ENCODE measurements at regions not wholly inside any gene's neighbourhood (a gene's known extent, or its start where the extent isn't known, plus 50 kb on each side); places are given as distances from the start of the nearest gene placed in this dataset.
"Not testable (repeated sequence)": the region's sequence is repeated elsewhere in the genome, so short reads cannot be mapped to it uniquely, and the experiment has no call there.

DNA sequence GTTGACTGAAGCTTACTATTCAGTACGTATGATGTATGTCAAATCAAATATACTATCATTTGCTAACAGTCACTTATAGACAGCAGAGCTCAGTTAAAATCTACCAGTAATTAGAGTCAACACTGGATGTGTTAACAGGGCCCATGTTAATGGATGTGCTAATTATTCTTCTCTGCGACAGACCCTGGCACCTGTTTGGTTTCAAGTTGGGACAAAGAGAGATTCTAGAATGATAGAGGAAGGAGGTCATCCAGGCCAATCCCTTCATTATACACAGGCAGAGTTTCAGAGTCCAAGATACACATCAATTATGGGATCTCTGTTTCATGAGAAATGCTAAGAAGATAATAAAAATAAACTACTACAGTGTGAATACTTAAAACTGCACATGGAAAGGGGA is 615.0 kb downstream of the ZNF608 start:
- ATAC-seq, result no peak
- Mint-ChIP-seq H3K27me3 (no peaks in the 10 kb centered on the region), H3K4me3 (no peak overlapping the region), H3K4me1 (no peaks in the 10 kb centered on the region), H3K36me3 (ENCODE audit: low read depth) (no peaks in the 10 kb centered on the region), H3K27ac (no peak overlapping the region)
- no peaks in the 10 kb centered on the region for H3K9me3 ChIP-seq (ENCODE audit: control insufficient read depth, low read length, poor library complexity, severe bottlenecking)
- no peak for DNase-seq

DNA sequence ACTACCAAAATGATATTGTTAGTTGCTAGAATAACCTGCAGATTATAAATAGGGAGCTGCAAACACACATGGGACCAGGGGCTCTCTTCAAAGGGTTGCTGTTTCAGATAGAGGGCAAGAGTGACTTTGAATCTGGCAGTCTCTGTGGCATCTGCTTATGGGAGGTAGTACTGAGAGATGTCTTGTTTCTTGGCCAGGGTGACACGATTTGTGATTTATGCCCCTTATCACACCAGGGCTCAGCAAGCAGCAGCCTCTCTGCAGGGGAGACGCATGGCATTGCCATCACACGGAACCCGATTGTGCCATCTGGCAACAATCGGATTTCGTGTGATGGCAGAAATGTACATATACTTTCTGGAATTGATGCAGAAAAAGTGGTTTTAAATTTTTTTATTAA is 615.6 kb downstream of the ZNF608 start:
- no peaks in the 10 kb centered on the region for H3K36me3 Mint-ChIP-seq (ENCODE audit: low read depth)
- no peaks in the 10 kb centered on the region for H3K27me3 Mint-ChIP-seq
- no peak overlapping the region for H3K4me3 Mint-ChIP-seq
- H3K27ac Mint-ChIP-seq, result no peak overlapping the region
- ATAC-seq, result no peak
- no peak for DNase-seq
- H3K4me1 Mint-ChIP-seq, result no peaks in the 10 kb centered on the region
- no peaks in the 10 kb centered on the region for H3K9me3 ChIP-seq (ENCODE audit: control insufficient read depth, low read length, poor library complexity, severe bottlenecking)

DNA sequence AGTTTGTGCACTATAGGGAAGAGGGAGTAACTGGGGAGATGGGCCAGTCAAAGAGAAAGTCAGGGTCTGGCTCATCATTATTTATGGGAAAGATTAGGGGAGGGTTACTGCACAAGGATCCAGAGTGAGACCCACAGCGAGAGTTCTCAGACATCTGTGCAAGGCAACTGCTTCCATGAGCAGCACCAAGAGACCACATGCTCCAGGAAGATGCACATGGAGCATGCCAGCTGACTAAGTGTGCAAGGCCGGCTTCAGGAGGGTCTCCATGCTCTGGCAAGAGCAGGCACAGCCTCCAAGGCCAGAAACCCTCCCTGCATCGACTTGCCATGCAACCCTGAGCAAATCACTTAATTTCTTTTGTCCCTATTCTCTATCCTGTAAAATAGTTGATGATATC is 616.9 kb downstream of the CSNK1G3 start:
- no peaks in the 10 kb centered on the region for H3K4me1 Mint-ChIP-seq
- no peaks in the 10 kb centered on the region for H3K9me3 ChIP-seq (ENCODE audit: control insufficient read depth, low read length, poor library complexity, severe bottlenecking)
- DNase-seq (no peak), ATAC-seq (no peak)
- H3K4me3 Mint-ChIP-seq, result no peak overlapping the region
- H3K27me3 Mint-ChIP-seq, result no peaks in the 10 kb centered on the region
- H3K27ac Mint-ChIP-seq, result no peak overlapping the region
- H3K36me3 Mint-ChIP-seq (ENCODE audit: low read depth), result no peaks in the 10 kb centered on the region

DNA sequence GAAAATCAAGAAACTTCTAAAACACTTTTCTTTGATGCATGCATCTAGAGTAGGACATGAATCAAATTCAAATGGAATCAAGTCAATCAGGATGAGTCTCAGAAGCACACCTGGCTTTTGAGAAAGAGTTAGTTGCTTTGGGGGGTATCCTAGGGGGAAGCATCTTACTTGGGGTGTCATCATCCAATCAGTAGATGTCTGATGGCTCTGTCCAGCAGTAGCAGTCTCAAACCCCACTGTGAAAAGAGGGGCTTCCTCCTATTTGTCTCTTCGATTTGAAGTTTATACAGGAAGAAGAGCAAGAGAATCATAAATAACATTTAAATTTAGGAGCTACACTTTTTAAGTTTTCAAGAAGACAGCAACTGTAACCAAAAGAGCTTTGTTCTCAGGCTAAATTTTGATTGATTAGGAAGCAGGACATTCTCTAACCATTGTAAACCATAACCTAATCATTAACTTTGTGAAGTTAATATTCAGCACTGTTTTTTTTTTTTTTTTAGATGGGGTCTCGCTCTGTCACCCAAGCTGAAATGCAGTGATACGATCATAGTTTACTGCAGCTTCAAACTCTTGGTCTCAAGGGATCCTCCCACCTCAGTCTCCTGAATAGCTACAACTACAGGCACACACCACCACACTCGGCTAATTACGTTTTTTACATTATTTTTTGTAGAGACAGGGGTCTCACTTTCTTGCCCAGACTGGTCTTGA is 614.7 kb downstream of the CSNK1G3 start:
- Mint-ChIP-seq H3K36me3 (ENCODE audit: low read depth) (no peaks in the 10 kb centered on the region), H3K4me3 (no peak overlapping the region), H3K27ac (no peak overlapping the region), H3K27me3 (no peaks in the 10 kb centered on the region), H3K4me1 (no peaks in the 10 kb centered on the region)
- ATAC-seq (no peak), DNase-seq (no peak)
- H3K9me3 ChIP-seq (ENCODE audit: control insufficient read depth, low read length, poor library complexity, severe bottlenecking), result no peaks in the 10 kb centered on the region

DNA sequence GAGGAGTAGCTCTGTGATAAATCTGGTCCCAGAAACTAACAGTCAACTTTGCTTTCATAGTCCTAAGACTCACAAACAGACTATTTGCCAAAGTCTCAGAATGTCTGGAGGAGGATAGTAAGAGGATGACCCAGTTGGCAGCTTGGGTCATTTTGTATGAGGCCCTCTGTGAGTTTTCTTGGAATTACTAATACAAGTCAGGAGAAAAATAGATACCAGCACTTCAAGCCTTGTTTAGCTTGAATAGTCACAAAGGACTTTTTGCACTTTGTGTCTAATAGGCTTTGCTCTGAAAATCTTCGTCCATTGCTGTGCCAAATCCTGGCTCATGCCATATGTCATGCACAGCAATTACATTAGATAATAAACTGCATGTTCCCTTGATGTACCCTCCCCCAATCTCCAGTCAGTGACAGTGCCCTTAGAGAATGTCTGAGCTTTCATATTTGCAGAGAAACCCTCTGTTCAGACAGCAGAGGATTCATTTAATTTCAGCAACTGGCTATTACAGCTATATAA is 612.8 kb downstream of the CSNK1G3 start:
- DNase-seq, result no peak
- no peak for ATAC-seq
- no peaks in the 10 kb centered on the region for H3K9me3 ChIP-seq (ENCODE audit: control insufficient read depth, low read length, poor library complexity, severe bottlenecking)
- H3K27ac Mint-ChIP-seq, result no peak overlapping the region
- H3K4me1 Mint-ChIP-seq, result no peaks in the 10 kb centered on the region
- no peak overlapping the region for H3K4me3 Mint-ChIP-seq
- H3K27me3 Mint-ChIP-seq, result no peaks in the 10 kb centered on the region
- H3K36me3 Mint-ChIP-seq (ENCODE audit: low read depth), result no peaks in the 10 kb centered on the region

DNA sequence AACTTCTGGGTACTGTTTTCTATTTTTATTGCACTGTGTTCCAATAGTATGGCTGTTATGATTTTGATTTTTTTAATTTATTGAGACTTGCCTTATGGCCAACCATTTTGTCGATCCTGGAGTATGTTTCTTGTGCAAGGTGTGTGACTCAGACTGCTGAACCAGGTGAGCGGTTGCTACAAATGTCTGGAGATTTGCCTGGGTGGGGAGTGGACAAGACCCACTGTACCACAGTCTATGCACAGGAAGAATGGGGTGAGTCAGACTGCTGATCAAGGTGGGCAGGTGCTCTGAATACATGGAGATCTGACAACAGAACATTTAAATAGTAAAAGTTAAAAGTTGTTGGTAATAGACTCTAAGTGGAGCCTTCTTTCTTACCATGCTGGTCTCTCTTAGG is 609.2 kb downstream of the CSNK1G3 start:
- Mint-ChIP-seq H3K27me3 (no peaks in the 10 kb centered on the region), H3K4me1 (no peaks in the 10 kb centered on the region), H3K36me3 (ENCODE audit: low read depth) (no peaks in the 10 kb centered on the region), H3K4me3 (no peak overlapping the region), H3K27ac (no peak overlapping the region)
- DNase-seq, result no peak
- no peaks in the 10 kb centered on the region for H3K9me3 ChIP-seq (ENCODE audit: control insufficient read depth, low read length, poor library complexity, severe bottlenecking)
- ATAC-seq, result no peak

DNA sequence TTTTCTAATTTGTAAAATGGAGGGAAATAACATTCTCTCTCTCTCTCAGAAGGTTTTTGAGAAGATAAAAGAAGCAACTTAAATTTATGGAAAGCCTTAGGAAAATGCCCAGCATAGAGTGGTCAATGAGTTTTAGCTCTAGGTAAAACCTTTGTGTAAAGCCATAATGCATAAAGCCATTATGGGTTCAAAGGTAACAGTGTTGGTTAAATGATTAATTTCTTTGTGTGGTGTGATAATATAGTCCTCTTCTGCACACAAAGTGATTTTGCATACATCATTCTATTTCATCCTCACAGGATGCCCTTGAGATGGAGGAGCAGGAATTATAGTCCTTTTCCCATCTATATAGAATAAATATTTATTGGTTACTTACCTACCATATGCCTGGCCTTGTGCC is 602.9 kb downstream of the CSNK1G3 start:
- ATAC-seq (no peak), DNase-seq (no peak)
- H3K27me3 Mint-ChIP-seq, result no peaks in the 10 kb centered on the region
- H3K4me1 Mint-ChIP-seq, result no peaks in the 10 kb centered on the region
- H3K36me3 Mint-ChIP-seq (ENCODE audit: low read depth), result no peaks in the 10 kb centered on the region
- H3K9me3 ChIP-seq (ENCODE audit: control insufficient read depth, low read length, poor library complexity, severe bottlenecking), result no peaks in the 10 kb centered on the region
- H3K4me3 Mint-ChIP-seq, result no peak overlapping the region
- H3K27ac Mint-ChIP-seq, result no peak overlapping the region

DNA sequence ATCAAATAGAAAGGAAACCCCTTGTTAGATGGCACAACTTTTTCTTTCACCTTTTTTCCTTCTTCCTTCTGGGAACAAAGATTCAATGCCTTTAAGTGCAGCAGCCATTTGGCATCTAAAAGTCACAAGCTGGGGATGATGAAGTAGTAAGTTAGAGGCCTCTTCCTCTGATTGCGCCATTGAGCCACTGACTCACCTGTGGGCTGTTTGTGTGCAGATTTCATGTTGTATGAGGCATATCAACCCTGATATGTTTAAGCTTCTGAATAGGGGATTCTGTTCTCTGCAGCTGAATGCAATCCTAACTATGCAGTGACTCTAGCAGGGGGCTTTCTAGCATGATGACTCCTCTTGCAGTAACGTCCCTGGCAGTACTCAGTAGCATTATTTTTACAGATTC is 599.9 kb downstream of the CSNK1G3 start:
- no peak overlapping the region for H3K4me3 Mint-ChIP-seq
- H3K4me1 Mint-ChIP-seq, result no peaks in the 10 kb centered on the region
- DNase-seq (no peak), ATAC-seq (no peak)
- no peaks in the 10 kb centered on the region for H3K9me3 ChIP-seq (ENCODE audit: control insufficient read depth, low read length, poor library complexity, severe bottlenecking)
- H3K27ac Mint-ChIP-seq, result no peak overlapping the region
- H3K36me3 Mint-ChIP-seq (ENCODE audit: low read depth), result no peaks in the 10 kb centered on the region
- H3K27me3 Mint-ChIP-seq, result no peaks in the 10 kb centered on the region

DNA sequence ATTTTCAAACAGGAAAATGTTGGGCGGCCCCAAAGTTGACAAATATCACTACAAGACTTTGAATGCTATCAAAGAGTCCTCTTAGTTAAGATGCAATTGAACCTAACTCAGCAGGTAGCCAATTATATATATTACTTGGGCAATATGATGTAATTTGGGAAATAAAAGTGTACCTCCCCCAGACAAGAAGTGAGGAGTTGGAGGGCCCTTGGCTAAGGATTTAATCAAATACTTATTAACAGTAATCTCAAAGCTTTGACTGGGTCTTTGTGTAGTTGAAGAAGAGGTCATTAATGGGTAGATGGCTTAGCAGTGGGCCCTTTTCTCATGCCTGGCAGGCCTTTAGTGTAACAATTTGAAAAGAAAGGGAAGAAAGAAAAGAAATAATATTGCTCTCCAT is 599.0 kb downstream of the CSNK1G3 start:
- Mint-ChIP-seq H3K4me3 (no peak overlapping the region), H3K36me3 (ENCODE audit: low read depth) (no peaks in the 10 kb centered on the region), H3K27me3 (no peaks in the 10 kb centered on the region), H3K27ac (no peak overlapping the region), H3K4me1 (no peaks in the 10 kb centered on the region)
- DNase-seq (no peak), ATAC-seq (no peak)
- H3K9me3 ChIP-seq (ENCODE audit: control insufficient read depth, low read length, poor library complexity, severe bottlenecking), result no peaks in the 10 kb centered on the region

DNA sequence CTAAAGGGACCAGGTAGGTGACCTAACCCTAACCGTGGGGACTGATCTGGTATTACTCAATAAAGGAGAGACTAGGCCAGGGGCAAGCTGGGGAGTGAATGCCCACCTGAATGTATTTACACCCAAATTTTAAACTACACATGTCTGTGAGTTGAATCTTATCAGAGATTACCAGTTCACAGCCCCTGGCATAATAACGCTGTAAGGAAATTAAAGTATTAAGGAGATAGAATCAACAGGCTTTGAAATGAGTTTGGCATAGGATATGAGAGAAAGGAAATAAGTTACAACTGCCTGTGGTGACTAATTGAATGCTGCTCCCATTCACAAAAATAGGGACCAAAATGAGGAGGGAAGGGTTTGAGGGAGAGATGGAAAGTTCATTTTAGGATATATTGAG is 593.3 kb downstream of the CSNK1G3 start:
- DNase-seq (no peak), ATAC-seq (no peak)
- Mint-ChIP-seq H3K27me3 (no peaks in the 10 kb centered on the region), H3K27ac (no peak overlapping the region), H3K36me3 (ENCODE audit: low read depth) (no peaks in the 10 kb centered on the region), H3K4me3 (no peak overlapping the region), H3K4me1 (no peaks in the 10 kb centered on the region)
- H3K9me3 ChIP-seq (ENCODE audit: control insufficient read depth, low read length, poor library complexity, severe bottlenecking), result no peaks in the 10 kb centered on the region

DNA sequence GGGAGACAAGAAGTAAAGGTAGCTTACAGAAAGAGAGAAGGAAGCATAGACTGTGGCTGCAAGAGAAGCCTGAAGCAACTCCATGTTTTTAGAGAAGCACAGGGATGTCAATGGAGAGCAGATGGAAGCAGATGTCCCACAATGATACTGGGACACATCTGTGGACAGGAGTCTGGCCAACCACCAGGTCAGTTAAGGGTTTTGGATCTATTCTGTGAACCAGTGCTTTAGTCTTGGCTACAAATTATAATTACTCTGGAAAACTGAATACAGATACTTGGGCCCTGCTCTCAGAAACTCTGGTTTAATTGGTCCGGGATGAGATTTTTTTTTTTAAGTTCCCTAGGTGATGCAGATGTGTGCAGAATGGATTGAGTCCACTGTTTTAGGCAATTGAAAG is 592.8 kb downstream of the CSNK1G3 start:
- Mint-ChIP-seq H3K27ac (no peak overlapping the region), H3K36me3 (ENCODE audit: low read depth) (no peaks in the 10 kb centered on the region), H3K4me3 (no peak overlapping the region), H3K4me1 (no peaks in the 10 kb centered on the region), H3K27me3 (no peaks in the 10 kb centered on the region)
- DNase-seq (no peak), ATAC-seq (no peak)
- H3K9me3 ChIP-seq (ENCODE audit: control insufficient read depth, low read length, poor library complexity, severe bottlenecking), result no peaks in the 10 kb centered on the region

DNA sequence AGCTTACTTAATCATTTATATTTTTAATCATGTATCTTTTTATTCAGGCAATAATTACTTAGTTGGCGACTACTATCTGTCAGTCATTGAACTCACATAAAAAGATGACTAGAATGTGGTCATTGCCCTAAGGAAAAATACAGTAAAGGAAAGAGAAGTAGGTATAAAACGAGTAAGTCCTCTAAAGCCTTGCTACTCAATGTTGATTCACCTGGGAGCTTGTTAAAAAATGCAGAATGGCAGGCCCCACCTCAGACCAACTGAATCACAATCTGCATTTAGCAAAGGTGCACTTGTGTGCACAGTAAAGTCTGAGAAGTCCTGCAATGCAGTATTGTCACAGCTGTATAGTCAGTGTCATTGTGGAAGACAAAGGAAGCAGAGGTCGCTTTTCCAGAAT is 592.4 kb downstream of the CSNK1G3 start:
- Mint-ChIP-seq H3K27ac (no peak overlapping the region), H3K27me3 (no peaks in the 10 kb centered on the region), H3K4me1 (no peaks in the 10 kb centered on the region), H3K4me3 (no peak overlapping the region), H3K36me3 (ENCODE audit: low read depth) (no peaks in the 10 kb centered on the region)
- ATAC-seq, result no peak
- no peaks in the 10 kb centered on the region for H3K9me3 ChIP-seq (ENCODE audit: control insufficient read depth, low read length, poor library complexity, severe bottlenecking)
- no peak for DNase-seq

DNA sequence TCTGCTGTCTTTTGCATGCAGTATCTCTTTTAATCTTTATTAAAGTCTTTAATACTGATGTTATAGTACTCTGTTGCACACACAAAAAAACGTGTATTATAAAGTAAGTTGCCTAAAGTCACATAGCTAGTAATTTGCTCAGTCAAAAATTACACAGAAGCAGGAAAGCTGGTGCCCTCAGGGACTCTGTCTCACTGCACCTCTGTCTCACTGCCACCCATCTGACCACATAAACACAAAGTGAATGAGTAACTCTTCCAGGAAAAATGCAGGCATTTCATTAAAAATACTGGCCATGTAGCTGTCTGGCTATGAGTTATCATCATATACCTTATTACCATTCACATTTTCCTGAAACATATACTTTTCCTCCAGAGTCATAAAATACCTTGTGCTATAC is 591.7 kb downstream of the CSNK1G3 start:
- no peaks in the 10 kb centered on the region for H3K4me1 Mint-ChIP-seq
- no peak for DNase-seq
- H3K27me3 Mint-ChIP-seq, result no peaks in the 10 kb centered on the region
- H3K9me3 ChIP-seq (ENCODE audit: control insufficient read depth, low read length, poor library complexity, severe bottlenecking), result no peaks in the 10 kb centered on the region
- H3K4me3 Mint-ChIP-seq, result no peak overlapping the region
- H3K36me3 Mint-ChIP-seq (ENCODE audit: low read depth), result no peaks in the 10 kb centered on the region
- ATAC-seq, result no peak
- H3K27ac Mint-ChIP-seq, result no peak overlapping the region

DNA sequence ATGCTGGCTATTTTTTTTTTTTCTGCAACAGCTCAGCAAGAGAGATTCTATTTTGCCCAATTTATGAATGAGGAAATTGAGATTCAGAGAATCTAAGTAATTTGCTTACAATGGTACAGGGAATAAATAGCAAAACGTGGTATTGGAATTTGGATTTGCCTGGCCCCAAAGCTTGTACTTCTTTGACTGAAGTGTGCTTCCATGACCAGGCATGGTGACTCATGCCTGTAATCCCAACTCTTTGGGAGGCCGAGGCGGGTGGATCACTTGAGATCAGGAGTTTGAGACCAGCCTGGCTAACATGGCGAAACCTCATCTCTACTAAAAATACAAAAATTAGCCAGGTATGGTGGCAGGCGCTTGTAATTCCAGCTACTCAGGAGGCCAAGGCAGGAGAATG is 591.1 kb downstream of the CSNK1G3 start:
- not testable (repeated sequence) for DNase-seq; H3K36me3 Mint-ChIP-seq (ENCODE audit: low read depth); H3K4me3 Mint-ChIP-seq; ATAC-seq; H3K9me3 ChIP-seq (ENCODE audit: control insufficient read depth, low read length, poor library complexity, severe bottlenecking); H3K27ac Mint-ChIP-seq; H3K27me3 Mint-ChIP-seq; H3K4me1 Mint-ChIP-seq
